Gastroesophageal sphincter (tissue), 3 donors: ENCODE measurements at regions not wholly inside any gene's neighbourhood (a gene's known extent, or its start where the extent isn't known, plus 50 kb on each side); places are given as distances from the start of the nearest gene placed in this dataset.

Experiments used
- POLR2AphosphoS5 ChIP-seq: sonication (generic); formaldehyde crosslinking; IDR thresholded peaks from one replicate; pipeline ENCODE4 v1.6.1; 2017; ENCODE audit warnings: antibody characterized with exemption
- TF ChIP-seq, protein P1 (sequence below), 4 experiments: fragments of 200-600 bp in 2 of 4; fragments of 450-650 bp in 2 of 4; sonication (generic) in 1 of 4; IDR thresholded peaks; one replicate each; pipeline ENCODE4 v1.5.1; 2017 to 2019; ENCODE audit warnings: antibody characterized with exemption in 4 of 4, mild to moderate bottlenecking in 2 of 4, moderate library complexity in 2 of 4

DNA sequence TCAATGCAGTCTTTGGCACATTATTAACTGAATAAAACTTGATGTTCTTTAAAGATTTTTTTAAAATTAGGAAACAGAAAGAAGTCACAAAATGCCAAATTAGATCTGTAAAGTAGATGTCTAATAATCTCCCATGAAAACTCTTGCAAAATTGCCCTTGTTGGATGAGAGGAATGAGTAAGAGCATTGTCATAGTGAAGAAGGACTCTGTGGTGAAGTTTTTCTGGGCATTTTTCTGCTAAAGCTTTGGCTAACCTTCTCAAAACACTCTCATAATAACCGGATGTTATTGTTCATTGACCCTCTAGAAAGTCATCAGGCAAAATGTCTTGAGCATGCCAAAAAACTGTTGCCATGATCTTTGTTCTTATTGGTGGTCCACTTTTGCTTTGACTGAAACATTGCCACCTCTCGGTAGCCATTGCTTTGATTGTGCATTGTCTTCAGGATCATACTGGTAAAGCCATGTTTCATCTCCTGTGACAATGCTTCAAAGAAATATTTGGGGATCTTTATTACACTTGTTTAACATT is 549.3 kb downstream of the LIG4 start:
- TF ChIP-seq POLR2AphosphoS5: no peak
- TF ChIP-seq, protein P1, sequence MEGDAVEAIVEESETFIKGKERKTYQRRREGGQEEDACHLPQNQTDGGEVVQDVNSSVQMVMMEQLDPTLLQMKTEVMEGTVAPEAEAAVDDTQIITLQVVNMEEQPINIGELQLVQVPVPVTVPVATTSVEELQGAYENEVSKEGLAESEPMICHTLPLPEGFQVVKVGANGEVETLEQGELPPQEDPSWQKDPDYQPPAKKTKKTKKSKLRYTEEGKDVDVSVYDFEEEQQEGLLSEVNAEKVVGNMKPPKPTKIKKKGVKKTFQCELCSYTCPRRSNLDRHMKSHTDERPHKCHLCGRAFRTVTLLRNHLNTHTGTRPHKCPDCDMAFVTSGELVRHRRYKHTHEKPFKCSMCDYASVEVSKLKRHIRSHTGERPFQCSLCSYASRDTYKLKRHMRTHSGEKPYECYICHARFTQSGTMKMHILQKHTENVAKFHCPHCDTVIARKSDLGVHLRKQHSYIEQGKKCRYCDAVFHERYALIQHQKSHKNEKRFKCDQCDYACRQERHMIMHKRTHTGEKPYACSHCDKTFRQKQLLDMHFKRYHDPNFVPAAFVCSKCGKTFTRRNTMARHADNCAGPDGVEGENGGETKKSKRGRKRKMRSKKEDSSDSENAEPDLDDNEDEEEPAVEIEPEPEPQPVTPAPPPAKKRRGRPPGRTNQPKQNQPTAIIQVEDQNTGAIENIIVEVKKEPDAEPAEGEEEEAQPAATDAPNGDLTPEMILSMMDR (IDR thresholded peaks at IDR 0.05): no peak
